ENCODE measurements at regions not wholly inside any gene's neighbourhood (a gene's known extent, or its start where the extent isn't known, plus 50 kb on each side); places are given as distances from the start of the nearest gene placed in this dataset.

DNA sequence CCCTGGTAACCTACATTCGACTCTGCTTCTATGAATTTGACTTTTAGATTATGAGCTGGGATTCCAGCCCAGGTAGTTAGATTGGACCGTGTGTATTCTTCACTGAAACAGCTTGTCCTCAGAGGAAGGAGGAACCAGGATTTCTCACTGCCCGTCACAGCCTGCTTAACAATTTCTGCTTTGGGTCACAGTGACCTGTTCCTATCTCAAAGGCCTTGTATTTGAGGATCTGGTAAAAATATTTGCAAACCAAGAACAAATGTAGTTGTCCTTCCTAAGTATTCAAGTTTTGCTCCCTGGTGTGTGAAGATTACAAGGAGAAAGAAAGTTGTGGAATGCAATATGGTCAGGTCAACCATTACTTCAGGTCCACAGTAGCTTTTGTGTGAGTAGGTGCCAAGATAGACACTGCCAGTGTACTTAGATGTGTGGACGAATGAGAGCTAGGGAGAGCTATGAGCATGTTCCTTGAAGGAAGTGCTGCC, 55.1 kb downstream of the KIF4B start:
- no peak for DNase-seq (ENCODE audit: low read depth)

DNA sequence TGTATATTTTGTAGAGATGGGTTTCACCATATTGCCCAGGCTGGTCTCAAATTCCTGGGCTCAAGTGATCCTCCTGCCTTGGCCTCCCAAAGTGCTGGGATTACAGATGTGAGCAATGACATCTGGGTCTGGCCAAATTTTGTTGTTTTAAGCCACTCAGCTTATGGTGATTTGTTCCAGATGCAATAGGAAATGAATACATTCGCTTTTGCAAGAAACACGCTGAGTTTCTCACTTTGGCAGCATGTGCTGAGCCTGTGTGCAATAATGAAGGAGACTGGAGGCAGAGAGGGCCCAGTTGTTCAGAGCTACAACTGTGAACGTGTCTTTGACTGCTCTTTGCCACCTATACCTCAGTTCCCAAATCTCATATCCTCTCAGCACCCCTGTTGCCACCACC, 56.4 kb downstream of the KIF4B start:
- DNase-seq (ENCODE audit: low read depth), result no peak

DNA sequence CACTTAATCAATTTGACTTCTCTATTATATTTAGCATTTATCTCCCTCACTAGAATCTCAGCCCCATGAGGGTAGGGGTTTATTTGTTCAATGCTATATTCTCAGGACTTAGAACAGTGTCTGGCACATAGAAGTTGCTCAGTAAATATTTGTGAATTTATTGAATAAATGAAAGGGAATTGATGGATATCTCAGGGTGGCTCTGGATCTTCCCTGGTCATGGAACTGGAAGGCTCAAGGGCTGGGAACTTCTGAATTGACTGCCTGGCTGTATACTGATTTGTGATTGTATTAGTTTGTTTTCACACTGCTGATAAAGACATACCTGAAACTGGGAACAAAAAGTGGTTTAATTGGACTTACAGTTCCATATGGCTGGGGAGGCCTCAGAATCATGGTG, 57.2 kb downstream of the KIF4B start:
- no peak for DNase-seq (ENCODE audit: low read depth)

- no peak for DNase-seq (ENCODE audit: low read depth)
Observed at GRCh38 chr5:155076379-155076778, 62.8 kb downstream of the KIF4B start.

DNA sequence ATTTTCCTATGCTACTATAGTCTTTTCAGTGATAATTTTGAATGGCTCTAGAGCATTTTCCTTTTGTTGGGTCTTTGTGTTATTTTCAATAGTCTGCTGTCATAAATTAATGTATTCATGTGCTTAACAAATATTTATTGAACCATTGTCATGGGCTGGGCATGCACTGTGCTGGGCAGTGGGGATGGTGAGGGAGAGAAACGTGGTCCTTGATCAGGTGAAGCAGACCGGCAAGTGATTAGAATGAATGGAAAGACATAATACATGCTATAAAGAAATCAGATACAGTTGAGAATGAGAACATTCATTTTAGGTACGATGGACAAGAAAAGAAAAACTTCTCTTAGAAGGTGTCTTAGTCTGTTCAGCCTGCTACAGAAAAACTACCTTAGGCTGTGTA, 66.1 kb downstream of the KIF4B start:
- no peak for DNase-seq (ENCODE audit: low read depth)

- DNase-seq (ENCODE audit: low read depth), result no peak
Observed at GRCh38 chr5:155080721-155081120, 67.2 kb downstream of the KIF4B start.

DNA sequence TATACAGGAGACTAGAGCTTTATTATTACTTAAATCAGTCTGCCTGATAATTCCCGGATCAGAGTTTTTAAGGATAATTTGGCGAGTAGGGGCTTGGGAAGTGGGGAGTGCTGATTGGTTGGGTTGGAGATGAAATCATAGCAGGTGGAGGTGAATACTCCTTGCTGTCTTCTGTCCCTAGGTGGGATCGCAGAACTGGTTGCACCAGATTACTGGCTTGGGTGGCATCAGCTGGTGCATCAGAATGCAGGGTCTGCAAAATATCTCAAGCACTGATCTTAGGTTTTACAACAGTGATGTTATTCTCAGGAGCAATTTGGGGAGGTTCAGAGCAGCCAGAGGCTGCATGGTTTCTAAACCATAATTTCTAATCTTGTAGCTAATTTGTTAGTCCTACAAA, 68.1 kb downstream of the KIF4B start:
- DNase-seq (ENCODE audit: low read depth), result no peak

- DNase-seq (ENCODE audit: low read depth), result no peak
Observed at GRCh38 chr5:155082401-155082800, 68.8 kb downstream of the KIF4B start.

DNA sequence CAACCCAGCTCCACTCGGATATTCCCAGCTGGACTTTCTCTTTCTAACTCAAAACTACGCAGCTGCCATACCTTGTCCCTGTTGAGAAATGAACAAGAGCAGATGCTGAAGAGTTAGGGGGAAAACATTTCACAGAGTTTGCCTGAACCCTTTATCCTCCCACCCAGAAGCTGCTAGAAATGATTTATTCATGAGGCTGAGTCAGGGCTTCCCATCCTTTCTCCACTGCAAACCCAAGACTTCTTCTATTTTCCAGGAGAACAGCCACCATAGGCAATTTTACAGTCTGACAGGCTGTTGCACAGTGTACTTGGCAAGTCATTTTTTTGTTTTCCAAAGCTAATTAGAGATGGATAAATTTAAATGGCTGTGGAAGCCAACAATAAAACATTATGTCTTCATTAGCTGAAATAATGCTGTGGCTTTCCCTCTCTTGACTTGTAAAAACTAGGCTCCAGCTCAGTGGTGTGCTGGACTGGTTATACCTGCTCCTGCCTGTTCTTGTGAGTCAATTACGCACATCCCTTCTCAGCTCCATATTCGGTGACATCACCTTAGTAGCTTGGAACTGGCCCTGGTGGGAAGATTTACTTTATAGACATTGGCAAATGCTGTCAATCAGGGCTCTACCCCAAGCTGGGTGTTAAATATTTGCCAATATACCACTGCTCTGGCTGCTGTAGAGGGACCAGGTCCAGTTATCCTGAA, 71.9 kb downstream of the KIF4B start:
- DNase-seq (ENCODE audit: low read depth), result no peak

DNA sequence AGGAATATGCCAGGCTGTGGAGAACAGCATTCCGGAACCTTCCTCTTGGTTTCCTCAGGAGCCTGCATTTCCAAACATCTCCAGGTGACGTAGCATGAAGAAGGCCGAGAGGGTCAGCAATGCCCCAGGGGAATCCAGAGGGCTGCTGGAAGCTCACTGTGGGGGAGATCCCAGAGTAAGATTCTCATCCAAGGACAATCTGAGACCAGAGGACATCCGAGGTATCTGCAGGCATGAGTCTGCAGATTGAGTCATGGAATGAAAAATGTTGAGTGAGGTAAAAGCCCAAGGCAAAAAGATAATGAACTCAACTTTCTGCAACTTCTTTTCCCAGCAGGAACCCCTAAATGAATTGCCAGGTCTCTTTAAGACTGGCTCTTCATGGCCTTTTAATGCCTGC, 73.5 kb downstream of the KIF4B start:
- no peak for DNase-seq (ENCODE audit: low read depth)

GRCh38 chr5:155088811-155089210, 75.3 kb downstream of the KIF4B start:
- no peak for DNase-seq (ENCODE audit: low read depth)

DNA sequence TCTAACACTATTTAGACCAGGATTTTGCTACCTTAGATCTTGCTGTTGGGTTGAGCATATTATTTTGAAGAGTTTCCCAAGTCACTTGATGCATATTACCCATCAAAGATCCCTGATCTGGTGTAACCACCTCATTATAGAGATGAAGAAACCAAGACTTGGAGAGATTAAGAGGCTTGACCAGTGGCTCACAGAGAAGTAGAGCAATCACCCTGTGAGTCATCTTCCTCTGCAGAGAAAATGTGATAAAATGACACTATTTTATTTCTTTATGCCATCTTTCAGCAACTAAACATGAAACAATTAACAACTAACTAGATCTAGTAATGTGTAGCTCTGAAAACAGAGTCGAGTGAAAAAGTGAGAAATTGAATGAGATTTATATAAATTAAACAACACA, 76.1 kb downstream of the KIF4B start:
- no peak for DNase-seq (ENCODE audit: low read depth)

GRCh38 chr5:155091063-155091648, 77.6 kb downstream of the KIF4B start:
- no peak for DNase-seq (ENCODE audit: low read depth)

GRCh38 chr5:155091768-155092717, 78.5 kb downstream of the KIF4B start:
- DNase-seq (ENCODE audit: low read depth), result no peak

DNA sequence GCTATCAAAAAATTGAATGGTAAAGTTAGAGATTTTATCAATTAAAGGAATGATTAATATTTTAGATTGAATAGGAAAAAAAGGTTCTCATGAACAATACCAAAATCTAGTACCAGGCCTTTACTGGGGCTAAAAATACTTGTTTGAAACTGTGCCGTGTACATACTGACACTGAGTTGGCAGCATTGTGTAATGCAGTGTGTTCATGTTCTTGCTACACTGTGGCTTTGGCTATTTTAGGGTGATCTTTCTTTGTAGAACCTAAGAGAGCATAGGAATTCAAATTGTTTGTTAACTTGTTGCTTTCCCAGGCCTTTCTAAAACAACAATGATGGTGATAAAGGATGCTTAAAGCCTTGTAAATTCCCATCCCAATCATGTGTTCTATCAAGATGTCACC, 80.9 kb downstream of the KIF4B start:
- no peak for DNase-seq (ENCODE audit: low read depth)

GRCh38 chr5:155097995-155098394, 84.4 kb downstream of the KIF4B start:
- no peak for DNase-seq (ENCODE audit: low read depth)

GRCh38 chr5:155098433-155098832, 84.9 kb downstream of the KIF4B start:
- no peak for DNase-seq (ENCODE audit: low read depth)

DNA sequence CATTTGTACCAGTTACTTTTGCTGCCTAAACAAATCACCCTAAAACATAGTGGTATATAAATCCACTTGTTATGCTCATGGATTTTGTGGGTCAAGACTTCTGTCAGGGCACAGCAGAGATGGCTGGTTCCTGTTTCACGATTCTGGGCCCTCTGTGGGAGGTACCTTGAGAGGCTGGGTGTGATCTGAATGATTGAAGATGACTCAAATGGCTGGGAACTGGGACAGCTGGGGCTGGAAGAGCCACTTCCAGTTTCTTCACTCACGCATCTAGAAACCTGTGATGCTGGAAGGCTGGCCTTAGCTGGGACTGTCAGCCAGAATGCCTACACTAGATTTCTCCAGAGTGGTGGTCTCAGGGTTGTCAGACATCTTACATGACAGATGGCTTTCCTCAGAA, 88.1 kb downstream of the KIF4B start:
- no peak for DNase-seq (ENCODE audit: low read depth)

DNA sequence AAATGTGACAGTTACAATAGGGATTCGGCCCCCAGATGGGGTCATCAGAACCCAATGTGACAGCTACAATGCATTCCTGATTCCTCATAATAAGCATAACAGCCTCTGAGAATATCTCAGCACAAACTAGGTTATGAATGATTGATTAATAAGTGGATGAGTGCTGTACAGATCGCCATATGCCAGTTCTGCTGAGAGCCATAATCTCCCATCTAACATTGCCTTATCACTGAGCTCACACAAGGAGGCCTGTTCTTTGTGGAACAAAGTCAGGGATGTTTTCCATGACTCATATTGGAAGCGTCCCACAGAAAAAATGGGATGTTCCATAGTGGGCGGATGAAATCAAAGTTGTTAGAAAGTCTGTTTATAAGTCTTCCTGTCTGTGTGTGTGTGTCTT, 89.6 kb downstream of the KIF4B start:
- no peak for DNase-seq (ENCODE audit: low read depth)

DNA sequence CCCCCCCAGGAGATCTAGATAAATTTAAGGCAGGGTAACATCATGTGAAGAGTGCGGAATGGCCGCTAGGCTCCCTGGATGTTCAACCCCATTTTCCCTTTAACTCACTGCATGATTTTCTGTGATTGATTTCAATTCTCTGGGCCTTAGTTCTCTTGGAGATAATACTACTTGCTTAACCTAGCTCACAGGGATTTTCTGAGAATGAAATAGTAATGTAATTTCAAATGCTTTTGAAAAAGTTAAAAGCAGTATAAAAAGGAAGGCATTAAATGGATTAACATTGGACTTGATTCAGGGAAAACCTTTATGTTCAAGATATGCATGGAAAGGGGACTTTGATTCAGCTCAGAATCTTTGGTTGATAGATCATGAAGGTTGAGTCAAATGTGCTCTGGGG, 90.9 kb downstream of the KIF4B start:
- no peak for DNase-seq (ENCODE audit: low read depth)

DNA sequence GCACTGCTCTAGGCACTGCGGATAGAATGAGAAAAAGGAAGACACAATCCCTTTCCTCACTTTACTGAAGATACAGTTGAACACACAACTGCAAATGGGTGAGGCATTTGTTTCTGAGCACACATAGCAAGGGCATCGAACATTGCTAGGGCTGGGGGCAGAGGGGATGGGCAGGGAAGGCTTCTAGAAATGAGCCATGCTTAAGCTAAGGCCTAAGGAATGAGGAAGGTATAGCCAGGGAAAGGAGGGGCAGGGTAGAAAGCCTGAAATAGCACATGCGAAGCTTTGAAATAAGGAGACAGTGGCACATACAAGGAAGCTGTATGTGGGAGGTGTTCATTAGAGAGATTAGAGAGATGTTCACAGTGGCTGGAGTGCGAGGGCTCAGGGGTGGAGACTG, 92.7 kb downstream of the KIF4B start:
- no peak for DNase-seq (ENCODE audit: low read depth)

DNA sequence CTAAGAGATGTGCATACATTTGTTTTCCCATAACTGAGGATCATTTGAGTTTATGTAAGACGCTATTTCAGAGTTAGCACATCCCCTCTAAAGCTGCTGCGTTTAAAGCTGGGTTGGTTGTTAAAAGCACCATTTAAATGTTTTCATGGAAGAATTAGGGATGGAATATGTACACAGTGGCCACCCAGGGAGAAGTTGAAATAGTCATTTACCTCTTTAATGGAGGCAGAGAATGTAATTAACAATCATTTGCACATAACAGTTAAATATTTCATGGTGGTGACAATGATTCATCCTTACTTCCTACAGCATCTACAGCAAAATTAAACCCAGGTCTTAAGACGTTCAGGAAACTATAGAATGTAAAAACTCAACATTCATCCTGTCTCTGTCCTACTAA, 100.3 kb downstream of the KIF4B start:
- DNase-seq (ENCODE audit: low read depth), result no peak

DNA sequence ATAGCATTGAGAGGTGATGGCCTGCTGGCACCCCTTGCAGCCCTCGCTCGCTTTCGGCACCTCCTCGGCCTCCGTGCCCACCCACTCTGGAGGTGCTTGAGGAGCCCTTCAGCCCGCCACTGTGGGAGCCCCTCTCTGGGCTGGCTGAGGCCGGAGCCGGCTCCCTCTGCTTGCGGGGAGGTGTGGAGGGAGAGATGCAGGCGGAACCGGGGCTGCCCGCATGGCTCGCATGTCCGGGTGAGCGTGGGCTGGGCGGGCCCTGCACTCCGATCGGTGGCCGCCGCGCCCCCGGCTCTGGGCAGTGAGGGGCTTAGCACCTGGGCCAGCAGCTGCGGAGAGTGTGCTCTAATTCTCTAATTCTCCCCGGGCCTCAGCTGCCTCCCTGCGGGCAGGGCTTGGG, 101.1 kb downstream of the KIF4B start:
- no peak for DNase-seq (ENCODE audit: low read depth)
